ENCODE measurements at regions not wholly inside any gene's neighbourhood (a gene's known extent, or its start where the extent isn't known, plus 50 kb on each side); places are given as distances from the start of the nearest gene placed in this dataset.

DNA sequence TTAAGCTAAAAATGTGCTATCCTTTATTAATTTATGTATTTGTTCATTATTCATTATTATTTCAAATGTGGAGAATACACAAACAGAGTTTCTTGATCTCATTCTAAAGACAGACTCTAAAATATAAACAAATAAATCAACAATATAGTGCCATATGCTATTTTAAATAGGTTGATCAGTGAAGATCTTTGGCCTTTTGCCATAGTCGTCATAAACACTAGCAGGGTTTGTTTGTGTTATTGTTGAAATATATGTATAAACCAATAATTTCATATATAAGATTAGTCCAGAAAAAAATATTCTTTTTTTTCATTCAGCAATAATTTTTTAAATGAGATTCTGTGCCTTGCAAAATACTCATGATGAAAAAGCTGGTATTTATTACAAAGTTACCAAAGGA lies 62.1 kb upstream of the KYNU start:
- TF ChIP-seq FOXA1 (IDR thresholded peaks at IDR 0.05) (no peak), SP1 (IDR thresholded peaks at IDR 0.05) (no peak), LEF1 (IDR thresholded peaks at IDR 0.05; ENCODE audit: borderline replicate concordance) (no peak), FOXM1 (IDR thresholded peaks at IDR 0.05; ENCODE audit: borderline replicate concordance) (no peak), ELF4 (IDR thresholded peaks at IDR 0.05) (no peak)
